ENCODE measurements at regions not wholly inside any gene's neighbourhood (a gene's known extent, or its start where the extent isn't known, plus 50 kb on each side); places are given as distances from the start of the nearest gene placed in this dataset.

GRCh38 chr11:95494856-95495255 is 263.9 kb upstream of the SESN3 start:
- TF ChIP-seq CREB1 (IDR thresholded peaks at IDR 0.05; ENCODE audit: low read depth) (no peak), YY1 (IDR thresholded peaks at IDR 0.05; ENCODE audit: low read depth) (no peak), EGR1 (IDR thresholded peaks at IDR 0.05) (no peak), NFIC (IDR thresholded peaks at IDR 0.05) (no peak), RAD21 (IDR thresholded peaks at IDR 0.05; ENCODE audit: low read depth) (no peak), ZBTB7A (IDR thresholded peaks at IDR 0.05; ENCODE audit: low read depth) (no peak), EP300 (IDR thresholded peaks at IDR 0.05; ENCODE audit: borderline replicate concordance) (no peak), USF1 (IDR thresholded peaks at IDR 0.05) (no peak), TAF1 (IDR thresholded peaks at IDR 0.05; ENCODE audit: low read depth) (no peak), MAX (IDR thresholded peaks at IDR 0.05) (no peak), CEBPB (IDR thresholded peaks at IDR 0.05) (no peak)
- TF ChIP-seq, protein P1, sequence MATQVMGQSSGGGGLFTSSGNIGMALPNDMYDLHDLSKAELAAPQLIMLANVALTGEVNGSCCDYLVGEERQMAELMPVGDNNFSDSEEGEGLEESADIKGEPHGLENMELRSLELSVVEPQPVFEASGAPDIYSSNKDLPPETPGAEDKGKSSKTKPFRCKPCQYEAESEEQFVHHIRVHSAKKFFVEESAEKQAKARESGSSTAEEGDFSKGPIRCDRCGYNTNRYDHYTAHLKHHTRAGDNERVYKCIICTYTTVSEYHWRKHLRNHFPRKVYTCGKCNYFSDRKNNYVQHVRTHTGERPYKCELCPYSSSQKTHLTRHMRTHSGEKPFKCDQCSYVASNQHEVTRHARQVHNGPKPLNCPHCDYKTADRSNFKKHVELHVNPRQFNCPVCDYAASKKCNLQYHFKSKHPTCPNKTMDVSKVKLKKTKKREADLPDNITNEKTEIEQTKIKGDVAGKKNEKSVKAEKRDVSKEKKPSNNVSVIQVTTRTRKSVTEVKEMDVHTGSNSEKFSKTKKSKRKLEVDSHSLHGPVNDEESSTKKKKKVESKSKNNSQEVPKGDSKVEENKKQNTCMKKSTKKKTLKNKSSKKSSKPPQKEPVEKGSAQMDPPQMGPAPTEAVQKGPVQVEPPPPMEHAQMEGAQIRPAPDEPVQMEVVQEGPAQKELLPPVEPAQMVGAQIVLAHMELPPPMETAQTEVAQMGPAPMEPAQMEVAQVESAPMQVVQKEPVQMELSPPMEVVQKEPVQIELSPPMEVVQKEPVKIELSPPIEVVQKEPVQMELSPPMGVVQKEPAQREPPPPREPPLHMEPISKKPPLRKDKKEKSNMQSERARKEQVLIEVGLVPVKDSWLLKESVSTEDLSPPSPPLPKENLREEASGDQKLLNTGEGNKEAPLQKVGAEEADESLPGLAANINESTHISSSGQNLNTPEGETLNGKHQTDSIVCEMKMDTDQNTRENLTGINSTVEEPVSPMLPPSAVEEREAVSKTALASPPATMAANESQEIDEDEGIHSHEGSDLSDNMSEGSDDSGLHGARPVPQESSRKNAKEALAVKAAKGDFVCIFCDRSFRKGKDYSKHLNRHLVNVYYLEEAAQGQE (IDR thresholded peaks at IDR 0.05; ENCODE audit: low read depth) = no peak
